Naive thymus-derived CD4-positive, alpha-beta T cell (primary cell): ENCODE measurements at regions not wholly inside any gene's neighbourhood (a gene's known extent, or its start where the extent isn't known, plus 50 kb on each side); places are given as distances from the start of the nearest gene placed in this dataset.

Experiments
- ATAC-seq: fragments of 150-1000 bp; cut with Tn5 transposase; 2 replicates; pipeline ENCODE4 v1.10.0; 2021; ENCODE audit warnings: mild to moderate bottlenecking, moderate library complexity
- CTCF ChIA-PET: fragments of 350-600 bp; sonication (Branson Sonifier 250); formaldehyde crosslinking; loops from one replicate; lab custom pipeline; 2021; ENCODE audit warnings: antibody characterized with exemption; lab: Charles Lee
- POLR2A ChIA-PET: fragments of 350-600 bp; sonication (Branson Sonifier 250); formaldehyde crosslinking; loops from one replicate; lab custom pipeline; 2021; ENCODE audit warnings: antibody characterized with exemption, inconsistent platforms; lab: Charles Lee
- DNase-seq, 9 donors: peaks; one replicate each; pipeline versions ENCODE4 v3.0.0 to v3.0.0-alpha.2; 2020 to 2022; ENCODE audit warnings: mixed read lengths in 1 of 9
- H3K27ac ChIP-seq: one replicate; pipeline ENCODE4 v1.7.0; 2013; ENCODE audit warnings: mild to moderate bottlenecking, low read depth, low read length, moderate library complexity
- H3K27me3 ChIP-seq, 2 donors: one replicate each; pipeline ENCODE4 v1.7.0; 2013; ENCODE audit warnings: low read length in 2 of 2, mild to moderate bottlenecking in 2 of 2, moderate library complexity in 2 of 2; ENCODE audit not compliant: control insufficient read depth in 2 of 2, insufficient read depth in 2 of 2
- H3K36me3 ChIP-seq, 3 experiments: 1 replicate in 2 of 3; 2 replicates in 1 of 3; pipeline ENCODE4 v1.7.0; 2013; ENCODE audit warnings: low read length in 3 of 3, mild to moderate bottlenecking in 3 of 3, moderate library complexity in 1 of 3; ENCODE audit not compliant: insufficient read depth in 3 of 3, control insufficient read depth in 2 of 3
- H3K4me1 ChIP-seq, 2 donors: one replicate each; pipeline ENCODE4 v1.7.0; 2013; ENCODE audit warnings: low read length in 2 of 2, mild to moderate bottlenecking in 2 of 2, moderate library complexity in 1 of 2; ENCODE audit not compliant: control insufficient read depth in 2 of 2, insufficient read depth in 2 of 2
- H3K4me3 ChIP-seq: 2 replicates; pipeline ENCODE4 v1.7.0; 2013; ENCODE audit warnings: mild to moderate bottlenecking, low read length
- H3K9me3 ChIP-seq, 3 experiments: 1 replicate in 2 of 3; 2 replicates in 1 of 3; pipeline ENCODE4 v1.7.0; 2013; ENCODE audit warnings: low read length in 3 of 3; ENCODE audit not compliant: control insufficient read depth in 2 of 3
- H3K27ac Mint-ChIP-seq, 9 donors: one replicate each; pipeline ENCODE4 v1.8.0; 2020 to 2022; ENCODE audit warnings: mixed read lengths in 9 of 9, mild to moderate bottlenecking in 8 of 9, moderate library complexity in 5 of 9, inconsistent platforms in 2 of 9
- H3K27me3 Mint-ChIP-seq, 5 donors: one replicate each; pipeline ENCODE4 v1.8.0; 2021 to 2022; ENCODE audit warnings: mixed read lengths in 5 of 5, mild to moderate bottlenecking in 1 of 5
- H3K36me3 Mint-ChIP-seq, 5 donors: one replicate each; pipeline ENCODE4 v1.8.0; 2020 to 2022; ENCODE audit warnings: mixed read lengths in 5 of 5, mild to moderate bottlenecking in 3 of 5, inconsistent platforms in 1 of 5
- H3K4me1 Mint-ChIP-seq, 7 donors: one replicate each; pipeline ENCODE4 v1.8.0; 2020 to 2022; ENCODE audit warnings: mixed read lengths in 7 of 7, mild to moderate bottlenecking in 3 of 7, inconsistent platforms in 1 of 7
- H3K4me3 Mint-ChIP-seq, 10 donors: one replicate each; pipeline ENCODE4 v1.8.0; 2020 to 2022; ENCODE audit warnings: mild to moderate bottlenecking in 10 of 10, mixed read lengths in 10 of 10, moderate library complexity in 6 of 10, inconsistent platforms in 2 of 10
- H3K9me3 Mint-ChIP-seq, 11 donors: one replicate each; pipeline ENCODE4 v1.8.0; 2020 to 2022; ENCODE audit warnings: mixed read lengths in 11 of 11, mild to moderate bottlenecking in 4 of 11, inconsistent platforms in 1 of 11, moderate library complexity in 1 of 11
- intact Hi-C, 2 donors: fragments of 100-400 bp; cut with micrococcal nuclease; formaldehyde crosslinking; loops; one replicate each; pipeline ENCODE4 v1.15.1; 2023

GRCh38 chr20:48015141-48015910, 230.0 kb upstream of the SULF2 start:
- Histone ChIP-seq H3K27me3 (no peaks in the 10 kb centered on the region), H3K36me3 (no peaks in the 10 kb centered on the region), H3K27ac (no peak overlapping the region), H3K4me3 (no peak overlapping the region), H3K9me3 (peaks cover 0 to 7% (median 0%) of the 10 kb centered on the region in 3 experiments), H3K4me1 (no peaks in the 10 kb centered on the region)
- Mint-ChIP-seq H3K36me3 (peaks cover 0 to 7% (median 0%) of the 10 kb centered on the region in 5 donors), H3K27ac (no peak overlapping the region), H3K9me3 (peaks cover 0 to 17% (median 12%) of the 10 kb centered on the region in 11 donors), H3K4me1 (no peaks in the 10 kb centered on the region), H3K27me3 (peaks cover 0 to 56% (median 23%) of the 10 kb centered on the region in 5 donors), H3K4me3 (no peak overlapping the region)
- no peak for ATAC-seq
- intact Hi-C loops = no loop called here
- ChIA-PET POLR2A (no interaction called here), CTCF (no interaction called here)
- no peak for DNase-seq

GRCh38 chr20:48012401-48012974, 227.2 kb upstream of the SULF2 start:
- CTCF ChIA-PET = no interaction called here
- intact Hi-C loops = no loop called here
- H3K4me1 Mint-ChIP-seq = no peaks in the 10 kb centered on the region
- peaks cover 0 to 26% (median 14%) of the 10 kb centered on the region in 11 donors for H3K9me3 Mint-ChIP-seq
- Histone ChIP-seq H3K27me3 (no peaks in the 10 kb centered on the region), H3K4me3 (no peak overlapping the region), H3K27ac (no peak overlapping the region), H3K9me3 (peaks cover 0 to 7% (median 0%) of the 10 kb centered on the region in 3 experiments), H3K4me1 (no peaks in the 10 kb centered on the region), H3K36me3 (no peaks in the 10 kb centered on the region)
- H3K27me3 Mint-ChIP-seq = peaks cover under 1 to 38% (median 12%) of the 10 kb centered on the region in 5 donors
- no peak overlapping the region for H3K27ac Mint-ChIP-seq
- no peak for DNase-seq
- POLR2A ChIA-PET = no interaction called here
- H3K36me3 Mint-ChIP-seq = peaks cover 0 to 7% (median 0%) of the 10 kb centered on the region in 5 donors
- ATAC-seq = no peak
- no peak overlapping the region for H3K4me3 Mint-ChIP-seq

- H3K4me1 Mint-ChIP-seq = peaks cover 0 to 3% (median 0%) of the 10 kb centered on the region in 7 donors
- Histone ChIP-seq H3K36me3 (no peaks in the 10 kb centered on the region), H3K27me3 (no peaks in the 10 kb centered on the region), H3K4me3 (no peak overlapping the region), H3K27ac (no peak overlapping the region), H3K9me3 (peaks cover 0 to 7% (median 0%) of the 10 kb centered on the region in 3 experiments), H3K4me1 (no peaks in the 10 kb centered on the region)
- H3K27me3 Mint-ChIP-seq = peaks cover 3 to 40% (median 14%) of the 10 kb centered on the region in 5 donors
- POLR2A ChIA-PET = no interaction called here
- peaks cover 0 to 24% (median 13%) of the 10 kb centered on the region in 11 donors for H3K9me3 Mint-ChIP-seq
- H3K27ac Mint-ChIP-seq = no peak overlapping the region
- DNase-seq (no peak), ATAC-seq (no peak)
- CTCF ChIA-PET = no interaction called here
- intact Hi-C loops = no loop called here
- no peak overlapping the region for H3K4me3 Mint-ChIP-seq
- H3K36me3 Mint-ChIP-seq = peaks cover 0 to 7% (median 0%) of the 10 kb centered on the region in 5 donors
These were observed 225.7 kb upstream of the SULF2 start for GRCh38 chr20:48011025-48011424.

- DNase-seq (no peak), ATAC-seq (no peak)
- no peak overlapping the region for H3K27ac ChIP-seq
- ChIA-PET POLR2A (no interaction called here), CTCF (no interaction called here)
- Mint-ChIP-seq H3K36me3 (peaks cover 0 to 7% (median 0%) of the 10 kb centered on the region in 5 donors), H3K4me1 (peaks cover 0 to 3% (median 0%) of the 10 kb centered on the region in 7 donors), H3K27me3 (peaks cover 3 to 37% (median 16%) of the 10 kb centered on the region in 5 donors), H3K9me3 (peaks cover 0 to 24% (median 13%) of the 10 kb centered on the region in 11 donors), H3K27ac (no peak overlapping the region), H3K4me3 (no peak overlapping the region)
- H3K36me3 ChIP-seq = no peaks in the 10 kb centered on the region
- H3K27me3 ChIP-seq = no peaks in the 10 kb centered on the region
- H3K4me1 ChIP-seq = no peaks in the 10 kb centered on the region
- H3K9me3 ChIP-seq = peaks cover 0 to 7% (median 0%) of the 10 kb centered on the region in 3 experiments
- intact Hi-C loops = no loop called here
- H3K4me3 ChIP-seq = no peak overlapping the region
These were observed 225.3 kb upstream of the SULF2 start for GRCh38 chr20:48010623-48011022.

- H3K27ac Mint-ChIP-seq = no peak overlapping the region
- POLR2A ChIA-PET = no interaction called here
- H3K9me3 Mint-ChIP-seq = peaks cover under 1 to 23% (median 13%) of the 10 kb centered on the region in 11 donors
- H3K27me3 Mint-ChIP-seq = peaks cover 4 to 43% (median 32%) of the 10 kb centered on the region in 5 donors
- CTCF ChIA-PET = no interaction called here
- Histone ChIP-seq H3K9me3 (peaks cover 0 to 7% (median 0%) of the 10 kb centered on the region in 3 experiments), H3K4me3 (no peak overlapping the region), H3K27ac (no peak overlapping the region), H3K27me3 (no peaks in the 10 kb centered on the region), H3K4me1 (no peaks in the 10 kb centered on the region), H3K36me3 (no peaks in the 10 kb centered on the region)
- ATAC-seq (no peak), DNase-seq (no peak)
- intact Hi-C loops = no loop called here
- peaks cover 0 to 3% (median 0%) of the 10 kb centered on the region in 7 donors for H3K4me1 Mint-ChIP-seq
- H3K36me3 Mint-ChIP-seq = peaks cover 0 to 8% (median 0%) of the 10 kb centered on the region in 5 donors
- no peak overlapping the region for H3K4me3 Mint-ChIP-seq
These were observed 223.7 kb upstream of the SULF2 start for GRCh38 chr20:48008850-48009515.

- Histone ChIP-seq H3K27ac (no peak overlapping the region), H3K27me3 (no peaks in the 10 kb centered on the region), H3K9me3 (peaks cover 0 to 1% (median 0%) of the 10 kb centered on the region in 3 experiments), H3K4me1 (no peaks in the 10 kb centered on the region), H3K4me3 (no peak overlapping the region), H3K36me3 (no peaks in the 10 kb centered on the region)
- peaks cover 5 to 31% (median 16%) of the 10 kb centered on the region in 11 donors for H3K9me3 Mint-ChIP-seq
- no peak overlapping the region for H3K4me3 Mint-ChIP-seq
- intact Hi-C loops = no loop called here
- peaks cover 0 to 9% (median 0%) of the 10 kb centered on the region in 5 donors for H3K36me3 Mint-ChIP-seq
- no peak for ATAC-seq
- ChIA-PET CTCF (no interaction called here), POLR2A (no interaction called here)
- peaks cover 0 to 8% (median 0%) of the 10 kb centered on the region in 7 donors for H3K4me1 Mint-ChIP-seq
- no peak for DNase-seq
- no peak overlapping the region for H3K27ac Mint-ChIP-seq
- H3K27me3 Mint-ChIP-seq = peaks cover 4 to 45% (median 34%) of the 10 kb centered on the region in 5 donors
These were observed 222.1 kb upstream of the SULF2 start for GRCh38 chr20:48007351-48007750.
